HCT116 (cell line): ENCODE measurements at regions not wholly inside any gene's neighbourhood (a gene's known extent, or its start where the extent isn't known, plus 50 kb on each side); places are given as distances from the start of the nearest gene placed in this dataset.
"Not testable (repeated sequence)": the region's sequence is repeated elsewhere in the genome, so short reads cannot be mapped to it uniquely, and the experiment has no call there.

Experiments
- ELF1 ChIP-seq: IDR thresholded peaks from 2 replicates; pipeline ENCODE4 v1.6.1; 2012; ENCODE audit warnings: low read depth, borderline replicate concordance
- POLR2A ChIP-seq: IDR thresholded peaks from 2 replicates; pipeline ENCODE4 v1.7.0; 2011; ENCODE audit warnings: borderline replicate concordance; ENCODE audit not compliant: insufficient read depth, insufficient read length; ENCODE audit errors: extremely low read depth
- POLR2AphosphoS5 ChIP-seq: IDR thresholded peaks from 2 replicates; pipeline ENCODE4 v1.6.1; 2011; ENCODE audit warnings: mild to moderate bottlenecking, low read depth, low read length, moderate library complexity
- TF ChIP-seq, protein P1 (sequence below): IDR thresholded peaks from 2 replicates; pipeline ENCODE4 v1.6.1; 2012; ENCODE audit warnings: low read depth

DNA sequence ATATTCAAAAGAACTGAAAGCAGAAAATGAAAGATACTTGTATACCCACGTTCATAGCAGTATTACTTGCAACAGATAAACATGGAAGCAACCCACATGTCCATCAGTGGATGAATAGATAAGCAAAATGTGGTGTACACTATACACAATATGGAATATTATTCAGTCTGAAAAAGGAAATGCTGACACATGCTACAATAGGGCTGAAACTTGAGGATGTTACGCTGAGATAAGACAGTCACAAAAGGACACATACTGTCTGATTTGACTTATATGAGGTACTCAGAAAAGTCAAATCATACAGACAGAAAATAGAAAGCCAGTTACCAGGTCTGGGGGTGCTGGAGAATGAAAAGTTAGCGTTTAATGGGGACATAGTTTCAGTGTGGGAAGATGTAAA is 76.5 kb upstream of the FBXO28 start:
- not testable (repeated sequence) for TF ChIP-seq ELF1, POLR2A, POLR2AphosphoS5
- TF ChIP-seq, protein P1, sequence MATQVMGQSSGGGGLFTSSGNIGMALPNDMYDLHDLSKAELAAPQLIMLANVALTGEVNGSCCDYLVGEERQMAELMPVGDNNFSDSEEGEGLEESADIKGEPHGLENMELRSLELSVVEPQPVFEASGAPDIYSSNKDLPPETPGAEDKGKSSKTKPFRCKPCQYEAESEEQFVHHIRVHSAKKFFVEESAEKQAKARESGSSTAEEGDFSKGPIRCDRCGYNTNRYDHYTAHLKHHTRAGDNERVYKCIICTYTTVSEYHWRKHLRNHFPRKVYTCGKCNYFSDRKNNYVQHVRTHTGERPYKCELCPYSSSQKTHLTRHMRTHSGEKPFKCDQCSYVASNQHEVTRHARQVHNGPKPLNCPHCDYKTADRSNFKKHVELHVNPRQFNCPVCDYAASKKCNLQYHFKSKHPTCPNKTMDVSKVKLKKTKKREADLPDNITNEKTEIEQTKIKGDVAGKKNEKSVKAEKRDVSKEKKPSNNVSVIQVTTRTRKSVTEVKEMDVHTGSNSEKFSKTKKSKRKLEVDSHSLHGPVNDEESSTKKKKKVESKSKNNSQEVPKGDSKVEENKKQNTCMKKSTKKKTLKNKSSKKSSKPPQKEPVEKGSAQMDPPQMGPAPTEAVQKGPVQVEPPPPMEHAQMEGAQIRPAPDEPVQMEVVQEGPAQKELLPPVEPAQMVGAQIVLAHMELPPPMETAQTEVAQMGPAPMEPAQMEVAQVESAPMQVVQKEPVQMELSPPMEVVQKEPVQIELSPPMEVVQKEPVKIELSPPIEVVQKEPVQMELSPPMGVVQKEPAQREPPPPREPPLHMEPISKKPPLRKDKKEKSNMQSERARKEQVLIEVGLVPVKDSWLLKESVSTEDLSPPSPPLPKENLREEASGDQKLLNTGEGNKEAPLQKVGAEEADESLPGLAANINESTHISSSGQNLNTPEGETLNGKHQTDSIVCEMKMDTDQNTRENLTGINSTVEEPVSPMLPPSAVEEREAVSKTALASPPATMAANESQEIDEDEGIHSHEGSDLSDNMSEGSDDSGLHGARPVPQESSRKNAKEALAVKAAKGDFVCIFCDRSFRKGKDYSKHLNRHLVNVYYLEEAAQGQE, result not testable (repeated sequence)
